NCI-H526 (cell line): ENCODE measurements at regions not wholly inside any gene's neighbourhood (a gene's known extent, or its start where the extent isn't known, plus 50 kb on each side); places are given as distances from the start of the nearest gene placed in this dataset.

Source experiments
- DNase-seq, 2 experiments: peaks; one replicate each; lab custom pipeline; 2025; lab: John Stamatoyannopoulos, UW

GRCh38 chr12:115129727-115130126 is 445.8 kb upstream of the TBX3 start:
- DNase-seq: no peak

- no peak for DNase-seq
These were observed 437.1 kb upstream of the TBX3 start for GRCh38 chr12:115121053-115121452.

GRCh38 chr12:115118177-115118724 is 434.3 kb upstream of the TBX3 start:
- no peak for DNase-seq

- DNase-seq: no peak
These were observed 430.2 kb upstream of the TBX3 start for GRCh38 chr12:115114140-115114539.

- no peak for DNase-seq
These were observed 425.9 kb upstream of the TBX3 start for GRCh38 chr12:115109863-115110262.

GRCh38 chr12:115108129-115109100 is 424.4 kb upstream of the TBX3 start:
- no peak for DNase-seq

GRCh38 chr12:115103884-115104883 is 420.2 kb upstream of the TBX3 start:
- no peak for DNase-seq

- DNase-seq: no peak
These were observed 418.5 kb upstream of the TBX3 start for GRCh38 chr12:115102450-115102849.

GRCh38 chr12:115101520-115101919 is 417.5 kb upstream of the TBX3 start:
- no peak for DNase-seq

- DNase-seq: no peak
These were observed 413.4 kb upstream of the TBX3 start for GRCh38 chr12:115097416-115097815.

GRCh38 chr12:115096588-115097397 is 412.8 kb upstream of the TBX3 start:
- DNase-seq: no peak

GRCh38 chr12:115095073-115095748 is 411.2 kb upstream of the TBX3 start:
- no peak for DNase-seq

GRCh38 chr12:115094163-115094816 is 410.3 kb upstream of the TBX3 start:
- no peak for DNase-seq

GRCh38 chr12:115093261-115093660 is 409.3 kb upstream of the TBX3 start:
- DNase-seq: no peak

GRCh38 chr12:115090783-115091182 is 406.8 kb upstream of the TBX3 start:
- DNase-seq: no peak

GRCh38 chr12:115088995-115089841 is 405.2 kb upstream of the TBX3 start:
- no peak for DNase-seq

GRCh38 chr12:115088328-115088994 is 404.5 kb upstream of the TBX3 start:
- no peak for DNase-seq

GRCh38 chr12:115085594-115085993 is 401.6 kb upstream of the TBX3 start:
- DNase-seq: no peak

- DNase-seq: no peak
These were observed 395.8 kb upstream of the TBX3 start for GRCh38 chr12:115079760-115080159.
